Adrenal gland (tissue), 9 donors: ENCODE measurements at regions not wholly inside any gene's neighbourhood (a gene's known extent, or its start where the extent isn't known, plus 50 kb on each side); places are given as distances from the start of the nearest gene placed in this dataset.

Source experiments
- DNase-seq, 7 donors: peaks; one replicate each; pipeline ENCODE4 v3.0.0-alpha.2; 2019 to 2020
- H3K27ac ChIP-seq, 5 donors: fragments of 200-600 bp; sonication (generic) in 4 of 5; 1 replicate in 3 of 5; 2 replicates in 2 of 5; pipeline versions ENCODE4 v1.5.1 to v1.8.0; 2016 to 2020; ENCODE audit warnings: mild to moderate bottlenecking in 1 of 5
- H3K27me3 ChIP-seq: fragments of 200-600 bp; 2 replicates; pipeline ENCODE4 v1.8.0; 2021
- H3K36me3 ChIP-seq, 2 donors: fragments of 200-600 bp; replicated peaks in 1 of 2; 1 replicate in 1 of 2; 2 replicates in 1 of 2; pipeline versions ENCODE4 v1.5.1 to v1.8.0; 2018 to 2022
- H3K4me1 ChIP-seq, 2 donors: fragments of 200-600 bp; replicated peaks in 1 of 2; 1 replicate in 1 of 2; 2 replicates in 1 of 2; pipeline versions ENCODE4 v1.5.1 to v1.8.0; 2018 to 2021
- H3K4me3 ChIP-seq, 4 donors: fragments of 200-600 bp; sonication (generic) in 3 of 4; one replicate each; pipeline ENCODE4 v1.5.1; 2016 to 2018
- H3K9me3 ChIP-seq, 3 donors: fragments of 200-600 bp; sonication (generic) in 1 of 3; replicated peaks in 1 of 3; 1 replicate in 2 of 3; 2 replicates in 1 of 3; pipeline versions ENCODE4 v1.5.1 to v1.8.0; 2016 to 2021
- CTCF ChIP-seq, 6 experiments: fragments of 450-650 bp in 4 of 6; fragments of 200-600 bp in 2 of 6; sonication (generic) in 1 of 6; IDR thresholded peaks; 1 replicate in 5 of 6; 2 replicates in 1 of 6; pipeline versions ENCODE4 v1.5.1 to v1.8.0; 2016 to 2021; ENCODE audit warnings: antibody characterized with exemption in 6 of 6, mild to moderate bottlenecking in 2 of 6, moderate library complexity in 1 of 6
- POLR2A ChIP-seq, 2 donors: fragments of 450-650 bp; IDR thresholded peaks; one replicate each; pipeline ENCODE4 v1.6.1; 2017; ENCODE audit warnings: antibody characterized with exemption in 2 of 2, mild to moderate bottlenecking in 2 of 2, moderate library complexity in 1 of 2
- WGBS, 4 donors: extraction: QIAGEN DNeasy Blood & Tissue Kit in 2 of 4; methylation state at CpG; one replicate each; pipeline versions ENCODE4 v1.1.5 to v1.1.7; 2013 to 2017; 5-methylcytosine and 5-hydroxymethylcytosine counted together
- intact Hi-C, 2 donors: fragments of 100-400 bp; cut with DNase I; formaldehyde crosslinking; loops; one replicate each; pipeline versions ENCODE4 v1.14.1 to v1.15.0; 2022 to 2023
- donor health status: healthy with polysubstance abuse.
- donor health status: Bipolar disorder and iron deficiency.
- donor health status: DM: yes; HTN: yes; CAD: no.
- donor health status: DM: no; HTN: no; CAD: no.
- donor health status: DM: no; HTN: no; CAD: no.

DNA sequence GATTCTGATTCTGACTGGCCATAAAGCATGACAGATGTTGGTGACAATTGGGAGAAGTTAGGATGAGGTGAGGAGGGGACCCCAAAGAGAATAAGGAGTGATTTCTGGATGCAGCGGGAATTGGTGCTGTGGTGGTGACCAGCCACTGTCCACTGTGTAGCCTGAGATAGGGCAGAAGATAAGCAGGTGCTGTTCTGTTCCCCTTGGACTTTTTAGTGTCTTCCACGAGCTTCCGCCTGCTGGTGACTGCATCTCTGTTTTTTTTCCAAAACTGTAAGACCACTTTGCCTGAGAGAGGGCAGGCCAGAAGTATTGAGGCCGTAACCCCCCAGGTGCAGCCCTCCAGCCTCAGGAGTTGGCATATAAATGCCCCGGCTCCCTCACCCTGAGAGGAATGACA is 161.2 kb upstream of the MYL2 start:
- Histone ChIP-seq H3K36me3 (no peaks in the 10 kb centered on the region), H3K4me3 (no peak overlapping the region), H3K4me1 (no peaks in the 10 kb centered on the region), H3K9me3 (no peaks in the 10 kb centered on the region), H3K27me3 (peaks cover 5% of the 10 kb centered on the region), H3K27ac (no peak overlapping the region)
- intact Hi-C loops: no loop called here
- DNase-seq: no peak
- no peak for TF ChIP-seq POLR2A (IDR thresholded peaks at IDR 0.05)
- no peak for TF ChIP-seq CTCF (IDR thresholded peaks at IDR 0.05)
- WGBS, 4 donors: 76 to 90% (median 89%) methylated on average over 4 to 5 of the region's 5 CpGs

DNA sequence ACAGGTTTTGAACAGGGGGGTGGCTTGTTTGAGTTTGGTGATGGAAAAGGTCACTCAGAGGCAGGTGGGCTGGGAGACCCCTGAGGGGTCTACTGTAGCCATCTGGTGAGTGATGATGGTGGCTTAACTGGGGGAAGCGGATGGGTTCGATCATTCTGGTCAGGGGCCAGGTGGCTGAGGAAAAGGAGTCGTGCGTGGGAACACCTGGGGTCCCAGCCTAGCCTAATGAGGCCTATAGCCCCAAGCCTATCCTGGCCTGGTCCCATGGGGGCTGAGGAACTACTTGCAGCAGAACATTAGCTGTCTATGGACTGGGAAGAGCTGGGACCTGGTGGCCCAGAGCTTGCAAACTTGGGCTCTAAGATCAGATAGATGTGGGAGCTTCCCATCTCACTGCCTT is 158.4 kb upstream of the MYL2 start:
- Histone ChIP-seq H3K4me3 (no peak overlapping the region), H3K4me1 (no peaks in the 10 kb centered on the region), H3K27ac (no peak overlapping the region), H3K9me3 (no peaks in the 10 kb centered on the region), H3K36me3 (no peaks in the 10 kb centered on the region), H3K27me3 (peaks cover 5% of the 10 kb centered on the region)
- intact Hi-C loops: no loop called here
- TF ChIP-seq CTCF (IDR thresholded peaks at IDR 0.05) (no peak), POLR2A (IDR thresholded peaks at IDR 0.05) (no peak)
- 83 to 92% (median 87%) methylated on average over 4 of the region's 4 CpGs for WGBS, 4 donors
- DNase-seq: no peak

GRCh38 chr12:111076611-111077451 is 156.5 kb upstream of the MYL2 start:
- TF ChIP-seq POLR2A (IDR thresholded peaks at IDR 0.05) (no peak), CTCF (IDR thresholded peaks at IDR 0.05) (no peak)
- H3K4me3 ChIP-seq: no peak overlapping the region
- no peaks in the 10 kb centered on the region for H3K4me1 ChIP-seq
- no peak for DNase-seq
- intact Hi-C loops: no loop called here
- H3K27me3 ChIP-seq: no peaks in the 10 kb centered on the region
- no peaks in the 10 kb centered on the region for H3K36me3 ChIP-seq
- H3K27ac ChIP-seq: no peak overlapping the region
- H3K9me3 ChIP-seq: no peaks in the 10 kb centered on the region
- WGBS, 4 donors: 48 to 70% (median 61%) methylated on average over 19 to 23 of the region's 23 CpGs

GRCh38 chr12:111076199-111076598 is 155.8 kb upstream of the MYL2 start:
- TF ChIP-seq POLR2A (IDR thresholded peaks at IDR 0.05) (no peak), CTCF (IDR thresholded peaks at IDR 0.05) (no peak)
- H3K4me3 ChIP-seq: no peak overlapping the region
- H3K36me3 ChIP-seq: no peaks in the 10 kb centered on the region
- no peak for DNase-seq
- intact Hi-C loops: no loop called here
- no peaks in the 10 kb centered on the region for H3K4me1 ChIP-seq
- no peak overlapping the region for H3K27ac ChIP-seq
- H3K9me3 ChIP-seq: no peaks in the 10 kb centered on the region
- 63 to 80% (median 68%) methylated on average over 1 of the region's 1 CpG for WGBS, 4 donors
- no peaks in the 10 kb centered on the region for H3K27me3 ChIP-seq
